ENCODE measurements at regions not wholly inside any gene's neighbourhood (a gene's known extent, or its start where the extent isn't known, plus 50 kb on each side); places are given as distances from the start of the nearest gene placed in this dataset.
A peak's percentile ranks its signal among the peaks of the same experiment; 100 is the strongest.
"Not testable (repeated sequence)": the region's sequence is repeated elsewhere in the genome, so short reads cannot be mapped to it uniquely, and the experiment has no call there.

GRCh38 chr5:54404568-54404967 is 50.9 kb upstream of the HSPB3 start:
- peak; percentile 45 for DNase-seq

GRCh38 chr5:54403885-54404416 is 51.5 kb upstream of the HSPB3 start:
- no peak for DNase-seq

GRCh38 chr5:54403121-54403520 is 52.4 kb upstream of the HSPB3 start:
- DNase-seq, result no peak

- no peak for DNase-seq
Measured at GRCh38 chr5:54401515-54401914, 54.0 kb upstream of the HSPB3 start.

- no peak for DNase-seq
Measured at GRCh38 chr5:54398191-54398590, 57.3 kb upstream of the HSPB3 start.

- no peak for DNase-seq
Measured at GRCh38 chr5:54397420-54397819, 58.1 kb upstream of the HSPB3 start.

GRCh38 chr5:54393007-54393406 is 62.5 kb upstream of the HSPB3 start:
- not testable (repeated sequence) for DNase-seq

- DNase-seq, result no peak
Measured at GRCh38 chr5:54390539-54391031, 64.9 kb upstream of the HSPB3 start.

- peak; percentile 95 for DNase-seq
Measured at GRCh38 chr5:54390015-54390414, 65.5 kb upstream of the HSPB3 start.

GRCh38 chr5:54389399-54389798 is 66.1 kb upstream of the HSPB3 start:
- not testable (repeated sequence) for DNase-seq

GRCh38 chr5:54388811-54389210 is 66.7 kb upstream of the HSPB3 start:
- peak; percentile 27 for DNase-seq

- DNase-seq, result peak; percentile 7
Measured at GRCh38 chr5:54388409-54388808, 67.1 kb upstream of the HSPB3 start.

GRCh38 chr5:54387659-54388232 is 67.8 kb upstream of the HSPB3 start:
- peak; percentile 23 for DNase-seq

GRCh38 chr5:54387031-54387430 is 68.5 kb upstream of the HSPB3 start:
- DNase-seq, result no peak

- no peak for DNase-seq
Measured at GRCh38 chr5:54385994-54386393, 69.5 kb upstream of the HSPB3 start.

GRCh38 chr5:54384356-54384933 is 71.1 kb upstream of the HSPB3 start:
- DNase-seq, result no peak

GRCh38 chr5:54383941-54384340 is 71.6 kb upstream of the HSPB3 start:
- peak; percentile 15 for DNase-seq

GRCh38 chr5:54383225-54383901 is 72.1 kb upstream of the HSPB3 start:
- DNase-seq, result peak; percentile 42

- DNase-seq, result not testable (repeated sequence)
Measured at GRCh38 chr5:54381319-54381718, 70.9 kb upstream of the ARL15 start.

- DNase-seq, result no peak
Measured at GRCh38 chr5:54379590-54379989, 69.2 kb upstream of the ARL15 start.

GRCh38 chr5:54378707-54379106 is 68.3 kb upstream of the ARL15 start:
- DNase-seq, result no peak

GRCh38 chr5:54377339-54377738 is 67.0 kb upstream of the ARL15 start:
- not testable (repeated sequence) for DNase-seq

GRCh38 chr5:54370982-54371381 is 60.6 kb upstream of the ARL15 start:
- DNase-seq, result no peak

GRCh38 chr5:54367844-54368243 is 57.5 kb upstream of the ARL15 start:
- no peak for DNase-seq
